Inflammatory macrophage (primary cell): ENCODE measurements at regions not wholly inside any gene's neighbourhood (a gene's known extent, or its start where the extent isn't known, plus 50 kb on each side); places are given as distances from the start of the nearest gene placed in this dataset.

Experiments
- DNase-seq, 2 donors: peaks; one replicate each; pipeline ENCODE4 v3.0.0-alpha.2; 2020 to 2022

DNA sequence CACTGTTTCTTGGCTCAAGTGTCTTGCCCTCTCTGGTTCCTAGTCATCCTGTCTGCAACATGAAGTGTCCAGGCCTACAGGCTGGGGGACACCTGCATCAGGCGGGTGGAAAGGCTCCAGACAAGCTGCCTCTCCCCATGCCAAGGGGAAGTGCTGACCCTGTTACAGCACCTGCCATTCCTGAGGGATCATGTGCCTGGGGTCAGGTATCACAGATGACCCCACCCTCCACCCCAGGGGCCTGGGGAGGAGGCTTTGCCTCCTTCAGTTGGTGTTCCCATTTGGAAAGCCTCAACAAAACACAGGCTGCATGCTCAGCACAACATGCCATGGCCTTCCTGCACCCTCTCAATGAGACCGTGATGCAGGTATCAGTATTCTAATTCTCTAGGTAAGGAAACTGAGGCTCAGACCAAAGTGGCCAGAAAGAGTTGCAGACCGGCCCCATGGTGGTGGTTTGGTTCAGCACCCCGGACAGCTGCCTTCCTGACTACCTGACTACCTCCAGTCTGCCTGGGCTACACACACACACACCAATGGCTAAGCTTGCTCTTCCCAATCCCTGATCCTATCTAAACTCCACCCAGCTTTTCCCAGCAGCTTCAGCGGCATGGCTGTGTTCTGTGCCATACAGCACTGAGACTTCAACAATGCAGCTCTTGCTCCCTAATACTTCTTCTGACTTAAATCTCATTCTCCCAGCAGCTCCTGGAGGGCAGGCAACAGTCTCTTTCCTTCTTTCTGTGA, 69.7 kb upstream of the LINGO1 start:
- no peak for DNase-seq

DNA sequence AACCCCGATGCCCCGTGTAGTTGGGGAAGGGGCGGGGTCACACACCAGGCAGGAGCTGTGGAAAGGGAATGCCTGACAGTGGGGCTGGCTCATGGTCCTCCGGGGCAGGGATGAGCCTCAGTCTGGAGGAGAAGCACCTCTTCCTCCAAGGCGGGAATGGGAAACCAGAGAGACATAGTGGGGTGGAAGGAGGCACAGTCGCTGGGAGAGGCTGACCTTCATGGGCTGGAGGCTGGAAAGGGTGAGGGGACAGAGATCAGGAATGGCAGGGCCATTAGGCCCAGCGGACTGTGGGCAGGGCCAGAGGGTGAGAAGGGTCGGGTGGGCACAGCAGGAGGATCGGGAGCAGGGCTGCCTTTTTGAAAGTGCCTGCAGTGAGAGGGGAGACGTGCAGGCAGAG, 65.8 kb upstream of the LINGO1 start:
- DNase-seq, result no peak

- DNase-seq, result no peak
These were observed 65.2 kb upstream of the LINGO1 start for GRCh38 chr15:77697893-77698292.

- no peak for DNase-seq
These were observed 64.2 kb upstream of the LINGO1 start for GRCh38 chr15:77696871-77697270.

DNA sequence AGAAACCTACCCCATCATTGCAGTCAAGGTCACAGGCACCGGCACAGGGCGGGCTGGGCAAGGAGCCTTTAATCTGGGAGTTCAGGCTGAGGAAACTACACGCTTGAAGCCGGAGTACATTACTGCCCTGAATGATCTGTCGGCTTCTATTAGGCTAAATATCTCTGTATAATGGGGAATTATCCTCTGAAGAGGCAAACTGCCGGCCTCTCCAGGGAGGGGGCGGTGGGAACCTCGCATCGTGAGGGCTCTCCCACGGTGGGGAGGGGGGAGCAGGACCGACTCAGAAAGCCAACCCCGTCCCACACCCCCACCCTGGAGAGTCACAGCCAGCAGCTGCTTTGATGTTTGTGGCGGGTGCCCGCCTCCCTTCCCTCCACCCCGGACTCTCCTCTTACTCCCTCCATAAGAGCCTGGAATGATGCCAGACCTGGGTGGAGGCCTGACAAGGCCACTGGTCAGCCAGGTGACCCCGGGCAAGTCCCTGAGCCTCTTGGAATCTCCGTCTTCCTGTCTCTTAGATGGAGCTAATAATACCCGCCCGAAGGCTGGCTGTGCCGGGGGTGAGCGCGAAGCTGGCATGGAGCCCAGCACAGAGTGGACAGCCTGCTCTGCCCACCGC, 63.4 kb upstream of the LINGO1 start:
- DNase-seq, result no peak

GRCh38 chr15:77695548-77695947, 62.8 kb upstream of the LINGO1 start:
- DNase-seq, result no peak

GRCh38 chr15:77693576-77693975, 60.9 kb upstream of the LINGO1 start:
- DNase-seq, result no peak

DNA sequence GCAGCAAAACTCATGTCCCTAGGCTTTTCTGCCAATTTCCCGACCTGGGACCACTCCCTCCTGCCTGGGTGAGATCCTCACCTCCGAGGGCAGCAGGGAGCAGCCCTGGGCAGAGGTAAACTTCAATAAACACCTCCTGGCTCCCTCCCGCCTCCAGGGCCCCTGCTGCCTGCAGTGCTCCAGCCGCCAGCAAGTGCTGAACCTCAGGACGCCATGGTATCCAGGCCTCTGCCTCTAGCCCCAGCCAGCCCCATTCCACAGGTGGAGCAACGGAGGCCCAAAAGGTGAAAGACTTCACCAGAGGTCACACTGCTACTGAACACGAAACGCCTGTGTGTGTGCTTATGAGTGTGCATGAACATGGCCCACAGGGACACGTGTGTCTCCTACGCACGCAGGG, 59.9 kb upstream of the LINGO1 start:
- DNase-seq, result no peak

DNA sequence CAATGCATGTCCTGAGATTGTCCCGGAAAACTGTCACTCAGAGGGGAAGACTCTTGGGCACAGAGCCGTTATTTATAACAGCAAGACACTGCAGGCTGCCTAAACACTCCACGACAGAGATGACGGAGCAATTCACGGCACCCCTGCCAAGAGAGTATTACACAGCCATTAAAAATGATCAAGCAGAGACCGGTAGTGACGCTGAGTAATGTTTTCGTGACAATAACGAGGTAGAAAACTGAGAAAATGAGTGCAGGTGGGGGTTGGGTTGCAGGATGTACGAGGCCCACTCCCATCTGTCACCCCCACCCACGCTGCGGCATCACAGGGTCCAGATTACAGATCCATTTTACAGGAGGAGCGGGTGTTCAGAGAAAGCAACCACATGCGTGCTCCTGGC, 58.9 kb upstream of the LINGO1 start:
- DNase-seq, result no peak

DNA sequence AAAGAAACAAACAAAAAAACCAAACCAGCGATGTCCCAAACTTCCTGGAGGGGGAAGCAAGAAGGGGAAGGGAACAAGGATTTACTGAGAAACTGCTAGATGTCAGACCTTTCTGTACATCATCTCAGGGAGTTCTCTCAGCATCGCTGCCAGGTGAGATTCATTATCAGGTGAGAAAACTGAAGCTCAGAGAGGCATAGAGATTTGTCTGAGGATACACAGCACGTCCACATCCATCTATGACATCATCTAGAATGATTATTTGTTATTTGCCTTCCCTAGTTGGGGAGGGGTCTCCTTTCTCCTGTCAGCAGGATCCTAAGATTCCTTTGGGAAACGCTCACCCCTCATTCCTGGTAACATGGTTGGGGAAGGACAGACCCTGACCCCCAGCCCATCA, 57.1 kb upstream of the LINGO1 start:
- no peak for DNase-seq

DNA sequence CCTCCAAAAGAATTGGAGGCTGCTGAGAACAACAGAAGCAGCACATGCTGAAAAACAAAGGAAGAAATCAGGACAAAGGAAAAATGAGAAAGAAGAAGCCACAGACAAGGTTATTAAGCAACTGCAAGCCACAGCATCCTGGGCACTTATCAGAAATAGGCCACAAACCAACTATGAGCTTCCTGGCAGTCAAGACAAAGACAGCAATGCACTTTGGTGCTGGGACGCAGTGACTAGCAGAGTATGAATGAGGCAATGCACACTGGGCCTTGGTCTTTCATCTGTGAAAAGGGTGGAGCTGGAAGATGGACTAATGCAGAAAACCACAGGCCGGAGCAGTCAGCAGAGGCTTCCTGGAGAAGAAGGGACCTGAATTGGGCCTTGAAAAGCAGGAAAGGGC, 56.0 kb upstream of the LINGO1 start:
- DNase-seq, result no peak

DNA sequence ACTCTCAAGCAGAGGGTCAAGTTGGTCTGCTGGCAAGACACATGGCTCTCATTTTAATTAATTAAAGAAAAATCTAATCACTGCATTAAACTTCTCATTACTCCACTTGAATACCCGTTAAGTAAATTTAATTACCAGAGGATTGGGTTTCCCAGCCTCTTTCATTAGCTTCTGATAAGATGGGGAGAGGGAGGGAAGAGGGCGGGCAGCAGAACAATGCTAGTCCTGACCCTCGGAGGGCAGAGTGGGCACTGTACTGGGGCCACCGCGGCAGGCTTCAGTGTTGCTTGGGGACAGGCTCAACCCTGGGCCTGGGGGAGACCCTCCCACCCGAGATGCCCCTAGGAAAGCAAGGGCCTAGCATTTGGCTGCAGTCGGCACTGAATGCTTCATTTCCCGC, 55.6 kb upstream of the LINGO1 start:
- DNase-seq, result no peak

- no peak for DNase-seq
These were observed 52.5 kb upstream of the LINGO1 start for GRCh38 chr15:77685082-77685815.

- no peak for DNase-seq
These were observed 51.8 kb upstream of the LINGO1 start for GRCh38 chr15:77684341-77685081.

- no peak for DNase-seq
These were observed 49.9 kb upstream of the LINGO1 start for GRCh38 chr15:77682564-77682963.
